ENCODE measurements at regions not wholly inside any gene's neighbourhood (a gene's known extent, or its start where the extent isn't known, plus 50 kb on each side); places are given as distances from the start of the nearest gene placed in this dataset.
A peak's percentile ranks its signal among the peaks of the same experiment; 100 is the strongest.

DNA sequence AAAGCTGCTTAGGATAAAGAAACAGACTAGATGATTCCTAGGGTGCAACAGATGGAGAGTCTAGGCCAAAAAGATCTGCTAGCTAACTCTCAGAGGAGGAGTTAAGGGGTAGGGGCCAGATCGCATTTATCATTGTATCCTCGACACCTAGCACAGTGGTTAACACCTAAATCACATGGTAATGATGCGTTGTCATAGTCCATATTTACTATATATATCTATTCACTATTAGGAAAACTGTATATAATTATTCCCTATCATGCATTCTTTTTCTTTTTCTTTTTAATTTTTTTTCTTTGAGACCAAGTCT lies 92.8 kb upstream of the SLC44A1 start:
- H3K36me3 ChIP-seq (replicated peaks; ENCODE audit: insufficient read depth, low read length) = no peaks in the 10 kb centered on the region
- H3K4me1 ChIP-seq (ENCODE audit: low read length) = peaks cover 13% of the 10 kb centered on the region
- H3F3A ChIP-seq (ENCODE audit: insufficient read depth, low read length) = no peaks in the 10 kb centered on the region
- H3K9me3 ChIP-seq (replicated peaks; ENCODE audit: insufficient read depth, low read length) = no peaks in the 10 kb centered on the region
- H3K4me2 ChIP-seq (ENCODE audit: low read depth, low read length) = no peak overlapping the region
- no peaks in the 10 kb centered on the region for H3K9me2 ChIP-seq (replicated peaks; ENCODE audit: insufficient read depth, low read length)
- no peak overlapping the region for H2AFZ ChIP-seq (ENCODE audit: low read length)
- H3K4me3 ChIP-seq (ENCODE audit: low read length) = no peak overlapping the region
- no peak overlapping the region for H3K9ac ChIP-seq (ENCODE audit: low read length)
- TF ChIP-seq EZH2 (optimal IDR thresholded peaks at IDR 0.05; ENCODE audit: low read depth, low read length) (no peak), EZH2phosphoT487 (IDR thresholded peaks at IDR 0.05; ENCODE audit: low read length) (no peak), CTCF (IDR thresholded peaks at IDR 0.05; ENCODE audit: low read length) (no peak)
- H3K27me3 ChIP-seq (replicated peaks; ENCODE audit: insufficient read depth, low read length) = no peaks in the 10 kb centered on the region
- no peak for DNase-seq
- no peak overlapping the region for H3K27ac ChIP-seq (ENCODE audit: low read length)
- H3K79me2 ChIP-seq (ENCODE audit: low read length) = no peaks in the 10 kb centered on the region
- no peaks in the 10 kb centered on the region for H4K20me1 ChIP-seq (ENCODE audit: insufficient read depth, low read length)

GRCh38 chr9:105154723-105155191 lies 89.7 kb upstream of the SLC44A1 start:
- no peak overlapping the region for H3K27ac ChIP-seq (ENCODE audit: low read length)
- H3K79me2 ChIP-seq (ENCODE audit: low read length) = no peaks in the 10 kb centered on the region
- H3K27me3 ChIP-seq (replicated peaks; ENCODE audit: insufficient read depth, low read length) = no peaks in the 10 kb centered on the region
- H3K9ac ChIP-seq (ENCODE audit: low read length) = no peak overlapping the region
- TF ChIP-seq EZH2phosphoT487 (IDR thresholded peaks at IDR 0.05; ENCODE audit: low read length) (no peak), EZH2 (optimal IDR thresholded peaks at IDR 0.05; ENCODE audit: low read depth, low read length) (no peak), CTCF (IDR thresholded peaks at IDR 0.05; ENCODE audit: low read length) (no peak)
- peaks cover 16% of the 10 kb centered on the region for H3K4me1 ChIP-seq (ENCODE audit: low read length)
- no peaks in the 10 kb centered on the region for H3K36me3 ChIP-seq (replicated peaks; ENCODE audit: insufficient read depth, low read length)
- no peak overlapping the region for H3K4me3 ChIP-seq (ENCODE audit: low read length)
- no peak for DNase-seq
- no peak overlapping the region for H3K4me2 ChIP-seq (ENCODE audit: low read depth, low read length)
- no peaks in the 10 kb centered on the region for H3K9me3 ChIP-seq (replicated peaks; ENCODE audit: insufficient read depth, low read length)
- H4K20me1 ChIP-seq (ENCODE audit: insufficient read depth, low read length) = no peaks in the 10 kb centered on the region
- H3K9me2 ChIP-seq (replicated peaks; ENCODE audit: insufficient read depth, low read length) = no peaks in the 10 kb centered on the region
- no peaks in the 10 kb centered on the region for H3F3A ChIP-seq (ENCODE audit: insufficient read depth, low read length)
- no peak overlapping the region for H2AFZ ChIP-seq (ENCODE audit: low read length)

DNA sequence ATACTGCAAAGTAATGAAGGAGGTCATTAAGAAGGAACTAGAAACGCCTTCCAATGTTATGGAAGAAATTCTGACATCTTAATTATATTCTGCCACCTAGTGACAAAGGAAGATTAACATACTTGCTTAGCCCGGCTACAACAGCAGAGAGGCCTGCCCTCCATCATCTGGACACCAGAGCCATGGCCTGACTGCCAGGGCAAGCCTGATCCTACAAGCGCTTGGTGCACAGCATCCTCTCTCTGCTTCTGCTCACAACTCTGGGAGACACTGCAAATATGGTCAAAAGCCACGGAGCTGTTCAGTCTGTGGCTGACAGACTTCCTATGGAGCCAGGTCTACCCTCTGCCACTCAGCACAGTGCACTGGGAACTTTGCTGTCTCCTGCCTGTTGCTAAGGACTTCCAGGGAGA lies 87.3 kb upstream of the SLC44A1 start:
- no peak overlapping the region for H3K4me2 ChIP-seq (ENCODE audit: low read depth, low read length)
- no peak for TF ChIP-seq EZH2phosphoT487 (IDR thresholded peaks at IDR 0.05; ENCODE audit: low read length)
- TF ChIP-seq CTCF (IDR thresholded peaks at IDR 0.05; ENCODE audit: low read length) = peak; percentile 61
- DNase-seq = peak; percentile 76

More for the DNA sequence above, 87.3 kb upstream of the SLC44A1 start:
- Histone ChIP-seq H3K27ac (ENCODE audit: low read length) (no peak overlapping the region), H3K9ac (ENCODE audit: low read length) (no peak overlapping the region), H2AFZ (ENCODE audit: low read length) (peak overlapping the region; percentile 35; the same call in 1 of the 2 replicates), H3K79me2 (ENCODE audit: low read length) (no peaks in the 10 kb centered on the region), H3K36me3 (replicated peaks; ENCODE audit: insufficient read depth, low read length) (no peaks in the 10 kb centered on the region), H3K4me1 (ENCODE audit: low read length) (peaks cover 11% of the 10 kb centered on the region), H4K20me1 (ENCODE audit: insufficient read depth, low read length) (no peaks in the 10 kb centered on the region), H3F3A (ENCODE audit: insufficient read depth, low read length) (no peaks in the 10 kb centered on the region), H3K4me3 (ENCODE audit: low read length) (no peak overlapping the region), H3K27me3 (replicated peaks; ENCODE audit: insufficient read depth, low read length) (no peaks in the 10 kb centered on the region), H3K9me2 (replicated peaks; ENCODE audit: insufficient read depth, low read length) (no peaks in the 10 kb centered on the region), H3K9me3 (replicated peaks; ENCODE audit: insufficient read depth, low read length) (no peaks in the 10 kb centered on the region)
